ENCODE measurements at regions not wholly inside any gene's neighbourhood (a gene's known extent, or its start where the extent isn't known, plus 50 kb on each side); places are given as distances from the start of the nearest gene placed in this dataset.
A peak's percentile ranks its signal among the peaks of the same experiment; 100 is the strongest.

- Histone ChIP-seq H3K14ac (ENCODE audit: low read length) (no peak overlapping the region), H2AFZ (ENCODE audit: low read length) (no peak overlapping the region), H2BK12ac (ENCODE audit: low read length) (no peak overlapping the region), H2BK15ac (ENCODE audit: low read length) (no peak overlapping the region), H2AK5ac (ENCODE audit: low read depth, low read length) (no peak overlapping the region), H3K27me3 (ENCODE audit: control insufficient read depth in 3 of 3, insufficient read depth in 3 of 3, low read depth in 1 of 3, low read length in 3 of 3) (no peaks in the 10 kb centered on the region), H3K4ac (ENCODE audit: low read length) (no peak overlapping the region), H3K27ac (replicated peaks; ENCODE audit: low read length) (no peak overlapping the region), H3K36me3 (replicated peaks in 1 of 2; ENCODE audit: control insufficient read depth in 2 of 2, insufficient read depth in 2 of 2, low read length in 2 of 2) (no peaks in the 10 kb centered on the region), H2BK120ac (ENCODE audit: low read depth, low read length) (no peak overlapping the region), H3K18ac (ENCODE audit: low read length) (no peak overlapping the region), H3K79me1 (ENCODE audit: low read depth, low read length) (no peaks in the 10 kb centered on the region), H4K8ac (ENCODE audit: low read depth, low read length) (no peak overlapping the region), H4K91ac (ENCODE audit: low read depth, low read length, poor library complexity) (no peak overlapping the region), H3K9ac (ENCODE audit: low read depth, low read length, poor library complexity) (no peak overlapping the region), H2BK5ac (ENCODE audit: low read length) (no peak overlapping the region), H3K4me1 (ENCODE audit: control insufficient read depth in 2 of 2, insufficient read depth in 1 of 2, low read depth in 1 of 2, low read length in 2 of 2) (no peaks in the 10 kb centered on the region), H3K23ac (ENCODE audit: low read depth, low read length, poor library complexity) (no peak overlapping the region), H3K9me3 (replicated peaks in 1 of 2; ENCODE audit: control insufficient read depth in 2 of 2, insufficient read depth in 1 of 2, low read depth in 1 of 2, low read length in 2 of 2) (no peaks in the 10 kb centered on the region), H3K4me2 (ENCODE audit: insufficient read depth, low read length, poor library complexity, severe bottlenecking) (no peak overlapping the region), H3K4me3 (ENCODE audit: low read length in 2 of 2) (no peak overlapping the region)
- DNase-seq (ENCODE audit: low spot score): no peak
- no CpG with 5 or more reads among the region's 2 CpGs for WGBS, 2 donors (ENCODE audit: extremely low coverage in 2 of 2, insufficient read length in 2 of 2, insufficient replicate concordance in 1 of 2)
Observed at GRCh38 chr5:58107704-58108103, 352.2 kb downstream of the PLK2 start.

- Histone ChIP-seq H3K4me1 (ENCODE audit: control insufficient read depth in 2 of 2, insufficient read depth in 1 of 2, low read depth in 1 of 2, low read length in 2 of 2) (no peaks in the 10 kb centered on the region), H3K4ac (ENCODE audit: low read length) (no peak overlapping the region), H3K27ac (replicated peaks; ENCODE audit: low read length) (no peak overlapping the region), H2BK120ac (ENCODE audit: low read depth, low read length) (no peak overlapping the region), H3K4me3 (ENCODE audit: low read length in 2 of 2) (no peak overlapping the region), H3K9ac (ENCODE audit: low read depth, low read length, poor library complexity) (no peak overlapping the region), H2AK5ac (ENCODE audit: low read depth, low read length) (no peak overlapping the region), H2AFZ (ENCODE audit: low read length) (peak overlapping the region; percentile 26), H4K8ac (ENCODE audit: low read depth, low read length) (no peak overlapping the region), H4K91ac (ENCODE audit: low read depth, low read length, poor library complexity) (no peak overlapping the region), H2BK12ac (ENCODE audit: low read length) (no peak overlapping the region), H3K18ac (ENCODE audit: low read length) (no peak overlapping the region), H2BK5ac (ENCODE audit: low read length) (no peak overlapping the region), H3K79me1 (ENCODE audit: low read depth, low read length) (no peaks in the 10 kb centered on the region), H3K4me2 (ENCODE audit: insufficient read depth, low read length, poor library complexity, severe bottlenecking) (no peak overlapping the region), H3K36me3 (replicated peaks in 1 of 2; ENCODE audit: control insufficient read depth in 2 of 2, insufficient read depth in 2 of 2, low read length in 2 of 2) (no peaks in the 10 kb centered on the region), H3K14ac (ENCODE audit: low read length) (no peak overlapping the region), H3K27me3 (ENCODE audit: control insufficient read depth in 3 of 3, insufficient read depth in 3 of 3, low read depth in 1 of 3, low read length in 3 of 3) (no peaks in the 10 kb centered on the region), H2BK15ac (ENCODE audit: low read length) (no peak overlapping the region), H3K9me3 (replicated peaks in 1 of 2; ENCODE audit: control insufficient read depth in 2 of 2, insufficient read depth in 1 of 2, low read depth in 1 of 2, low read length in 2 of 2) (no peaks in the 10 kb centered on the region), H3K23ac (ENCODE audit: low read depth, low read length, poor library complexity) (no peak overlapping the region)
- DNase-seq (ENCODE audit: low spot score): no peak
- WGBS, 2 donors (ENCODE audit: extremely low coverage in 2 of 2, insufficient read length in 2 of 2, insufficient replicate concordance in 1 of 2): no CpG with 5 or more reads among the region's 3 CpGs
Observed at GRCh38 chr5:58106754-58107410, 353.0 kb downstream of the PLK2 start.

- Histone ChIP-seq H3K4me3 (ENCODE audit: low read length in 2 of 2) (no peak overlapping the region), H3K4me2 (ENCODE audit: insufficient read depth, low read length, poor library complexity, severe bottlenecking) (no peak overlapping the region), H2BK120ac (ENCODE audit: low read depth, low read length) (no peak overlapping the region), H3K27me3 (ENCODE audit: control insufficient read depth in 3 of 3, insufficient read depth in 3 of 3, low read depth in 1 of 3, low read length in 3 of 3) (no peaks in the 10 kb centered on the region), H3K9ac (ENCODE audit: low read depth, low read length, poor library complexity) (no peak overlapping the region), H3K36me3 (replicated peaks in 1 of 2; ENCODE audit: control insufficient read depth in 2 of 2, insufficient read depth in 2 of 2, low read length in 2 of 2) (no peaks in the 10 kb centered on the region), H3K4ac (ENCODE audit: low read length) (no peak overlapping the region), H2BK12ac (ENCODE audit: low read length) (no peak overlapping the region), H3K79me1 (ENCODE audit: low read depth, low read length) (no peaks in the 10 kb centered on the region), H3K27ac (replicated peaks; ENCODE audit: low read length) (no peak overlapping the region), H3K18ac (ENCODE audit: low read length) (no peak overlapping the region), H4K91ac (ENCODE audit: low read depth, low read length, poor library complexity) (no peak overlapping the region), H4K8ac (ENCODE audit: low read depth, low read length) (no peak overlapping the region), H2AFZ (ENCODE audit: low read length) (no peak overlapping the region), H3K9me3 (replicated peaks in 1 of 2; ENCODE audit: control insufficient read depth in 2 of 2, insufficient read depth in 1 of 2, low read depth in 1 of 2, low read length in 2 of 2) (no peaks in the 10 kb centered on the region), H3K4me1 (ENCODE audit: control insufficient read depth in 2 of 2, insufficient read depth in 1 of 2, low read depth in 1 of 2, low read length in 2 of 2) (no peaks in the 10 kb centered on the region), H2AK5ac (ENCODE audit: low read depth, low read length) (no peak overlapping the region), H3K23ac (ENCODE audit: low read depth, low read length, poor library complexity) (no peak overlapping the region), H2BK5ac (ENCODE audit: low read length) (no peak overlapping the region), H2BK15ac (ENCODE audit: low read length) (no peak overlapping the region), H3K14ac (ENCODE audit: low read length) (no peak overlapping the region)
- DNase-seq (ENCODE audit: low spot score): no peak
- no CpG with 5 or more reads among the region's 2 CpGs for WGBS, 2 donors (ENCODE audit: extremely low coverage in 2 of 2, insufficient read length in 2 of 2, insufficient replicate concordance in 1 of 2)
Observed at GRCh38 chr5:58105836-58106235, 354.1 kb downstream of the PLK2 start.

GRCh38 chr5:58099257-58099656 lies 360.6 kb downstream of the PLK2 start:
- no peaks in the 10 kb centered on the region for H3K27me3 ChIP-seq (ENCODE audit: control insufficient read depth in 3 of 3, insufficient read depth in 3 of 3, low read depth in 1 of 3, low read length in 3 of 3)
- no peaks in the 10 kb centered on the region for H3K4me1 ChIP-seq (ENCODE audit: control insufficient read depth in 2 of 2, insufficient read depth in 1 of 2, low read depth in 1 of 2, low read length in 2 of 2)
- H3K23ac ChIP-seq (ENCODE audit: low read depth, low read length, poor library complexity): no peak overlapping the region
- no peak overlapping the region for H2AK5ac ChIP-seq (ENCODE audit: low read depth, low read length)
- no peak overlapping the region for H2BK12ac ChIP-seq (ENCODE audit: low read length)
- no peaks in the 10 kb centered on the region for H3K79me1 ChIP-seq (ENCODE audit: low read depth, low read length)
- no peak overlapping the region for H3K27ac ChIP-seq (replicated peaks; ENCODE audit: low read length)
- H2AFZ ChIP-seq (ENCODE audit: low read length): no peak overlapping the region
- H3K4ac ChIP-seq (ENCODE audit: low read length): no peak overlapping the region
- H3K14ac ChIP-seq (ENCODE audit: low read length): no peak overlapping the region
- H3K4me2 ChIP-seq (ENCODE audit: insufficient read depth, low read length, poor library complexity, severe bottlenecking): no peak overlapping the region
- no peaks in the 10 kb centered on the region for H3K36me3 ChIP-seq (replicated peaks in 1 of 2; ENCODE audit: control insufficient read depth in 2 of 2, insufficient read depth in 2 of 2, low read length in 2 of 2)
- H3K9ac ChIP-seq (ENCODE audit: low read depth, low read length, poor library complexity): no peak overlapping the region
- H4K91ac ChIP-seq (ENCODE audit: low read depth, low read length, poor library complexity): no peak overlapping the region
- DNase-seq (ENCODE audit: low spot score): no peak
- no peaks in the 10 kb centered on the region for H3K9me3 ChIP-seq (replicated peaks in 1 of 2; ENCODE audit: control insufficient read depth in 2 of 2, insufficient read depth in 1 of 2, low read depth in 1 of 2, low read length in 2 of 2)
- H3K18ac ChIP-seq (ENCODE audit: low read length): no peak overlapping the region
- H3K4me3 ChIP-seq (ENCODE audit: low read length in 2 of 2): no peak overlapping the region
- no CpG with 5 or more reads among the region's 2 CpGs for WGBS, 2 donors (ENCODE audit: extremely low coverage in 2 of 2, insufficient read length in 2 of 2, insufficient replicate concordance in 1 of 2)
- no peak overlapping the region for H4K8ac ChIP-seq (ENCODE audit: low read depth, low read length)
- no peak overlapping the region for H2BK15ac ChIP-seq (ENCODE audit: low read length)
- no peak overlapping the region for H2BK5ac ChIP-seq (ENCODE audit: low read length)
- H2BK120ac ChIP-seq (ENCODE audit: low read depth, low read length): no peak overlapping the region

All from neuronal stem cell (in vitro differentiated cells).